Mammary epithelial cell (primary cell): ENCODE measurements at regions not wholly inside any gene's neighbourhood (a gene's known extent, or its start where the extent isn't known, plus 50 kb on each side); places are given as distances from the start of the nearest gene placed in this dataset.

Source experiments
- EZH2 ChIP-seq: IDR thresholded peaks from 2 replicates; pipeline ENCODE4 v1.6.1; 2012; ENCODE audit warnings: low read length, inconsistent platforms, borderline replicate concordance
- TF ChIP-seq, protein P1 (sequence below), 2 donors: IDR thresholded peaks in 1 of 2; conservative IDR thresholded peaks in 1 of 2; 2 replicates each; pipeline ENCODE4 v1.5.1; 2011 to 2012; ENCODE audit warnings: inconsistent platforms in 2 of 2, low read length in 2 of 2, mild to moderate bottlenecking in 2 of 2, control low read depth in 1 of 2, low read depth in 1 of 2; ENCODE audit not compliant: insufficient read depth in 1 of 2; ENCODE audit errors: extremely low read depth in 1 of 2

DNA sequence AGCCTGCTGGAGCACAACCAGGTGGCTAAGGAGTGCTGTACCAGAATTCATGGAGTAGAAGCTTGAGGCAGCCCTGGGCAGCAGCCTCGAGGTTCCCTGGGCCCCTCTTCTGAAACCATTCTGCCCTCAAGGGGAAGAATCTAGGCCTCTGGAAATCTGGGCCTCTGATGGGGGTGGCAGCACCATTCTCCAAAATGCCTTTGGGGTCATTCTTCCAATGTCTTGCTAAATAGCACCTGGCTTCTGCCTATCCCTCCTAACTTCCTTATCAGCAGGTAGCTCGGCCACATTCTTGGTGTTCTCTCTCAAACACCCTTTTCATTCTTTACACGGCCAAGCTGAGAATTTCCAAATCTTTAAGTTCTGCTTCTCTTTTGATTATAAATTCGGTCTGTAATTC, 473.6 kb downstream of the BCOR start:
- TF ChIP-seq, protein P1, sequence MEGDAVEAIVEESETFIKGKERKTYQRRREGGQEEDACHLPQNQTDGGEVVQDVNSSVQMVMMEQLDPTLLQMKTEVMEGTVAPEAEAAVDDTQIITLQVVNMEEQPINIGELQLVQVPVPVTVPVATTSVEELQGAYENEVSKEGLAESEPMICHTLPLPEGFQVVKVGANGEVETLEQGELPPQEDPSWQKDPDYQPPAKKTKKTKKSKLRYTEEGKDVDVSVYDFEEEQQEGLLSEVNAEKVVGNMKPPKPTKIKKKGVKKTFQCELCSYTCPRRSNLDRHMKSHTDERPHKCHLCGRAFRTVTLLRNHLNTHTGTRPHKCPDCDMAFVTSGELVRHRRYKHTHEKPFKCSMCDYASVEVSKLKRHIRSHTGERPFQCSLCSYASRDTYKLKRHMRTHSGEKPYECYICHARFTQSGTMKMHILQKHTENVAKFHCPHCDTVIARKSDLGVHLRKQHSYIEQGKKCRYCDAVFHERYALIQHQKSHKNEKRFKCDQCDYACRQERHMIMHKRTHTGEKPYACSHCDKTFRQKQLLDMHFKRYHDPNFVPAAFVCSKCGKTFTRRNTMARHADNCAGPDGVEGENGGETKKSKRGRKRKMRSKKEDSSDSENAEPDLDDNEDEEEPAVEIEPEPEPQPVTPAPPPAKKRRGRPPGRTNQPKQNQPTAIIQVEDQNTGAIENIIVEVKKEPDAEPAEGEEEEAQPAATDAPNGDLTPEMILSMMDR (conservative IDR thresholded peaks at IDR 0.05 in 1 of 2, IDR thresholded peaks at IDR 0.05 in 1 of 2; ENCODE audit: extremely low read depth in 1 of 2, insufficient read depth in 1 of 2, low read depth in 1 of 2, low read length in 2 of 2), result no peak
- TF ChIP-seq EZH2, result no peak
